Mammary epithelial cell (primary cell): ENCODE measurements at regions not wholly inside any gene's neighbourhood (a gene's known extent, or its start where the extent isn't known, plus 50 kb on each side); places are given as distances from the start of the nearest gene placed in this dataset.

Source experiments
- CTCF ChIP-seq, 2 donors: IDR thresholded peaks in 1 of 2; conservative IDR thresholded peaks in 1 of 2; 2 replicates each; pipeline ENCODE4 v1.5.1; 2011 to 2012; ENCODE audit warnings: inconsistent platforms in 2 of 2, low read length in 2 of 2, mild to moderate bottlenecking in 2 of 2, control low read depth in 1 of 2, low read depth in 1 of 2; ENCODE audit not compliant: insufficient read depth in 1 of 2; ENCODE audit errors: extremely low read depth in 1 of 2
- EZH2 ChIP-seq: IDR thresholded peaks from 2 replicates; pipeline ENCODE4 v1.6.1; 2012; ENCODE audit warnings: low read length, inconsistent platforms, borderline replicate concordance

GRCh38 chr5:74428876-74429275 lies 211.7 kb downstream of the ENC1 start:
- TF ChIP-seq CTCF (conservative IDR thresholded peaks at IDR 0.05 in 1 of 2, IDR thresholded peaks at IDR 0.05 in 1 of 2; ENCODE audit: extremely low read depth in 1 of 2, insufficient read depth in 1 of 2, low read depth in 1 of 2, low read length in 2 of 2) (no peak), EZH2 (no peak)
